Adipocyte (in vitro differentiated cells): ENCODE measurements at regions not wholly inside any gene's neighbourhood (a gene's known extent, or its start where the extent isn't known, plus 50 kb on each side); places are given as distances from the start of the nearest gene placed in this dataset.
"Not testable (repeated sequence)": the region's sequence is repeated elsewhere in the genome, so short reads cannot be mapped to it uniquely, and the experiment has no call there.

Experiments used
- DNase-seq: peaks from one replicate; pipeline ENCODE4 v3.0.0-alpha.2; 2015; ENCODE audit warnings: low read depth
- H3K27me3 ChIP-seq: replicated peaks from 2 replicates; pipeline ENCODE4 v1.7.0; 2013; ENCODE audit warnings: mild to moderate bottlenecking, low read length, moderate library complexity; ENCODE audit not compliant: control insufficient read depth, insufficient read depth
- H3K36me3 ChIP-seq: 2 replicates; pipeline ENCODE4 v1.7.0; 2013; ENCODE audit warnings: low read length, mild to moderate bottlenecking, moderate library complexity; ENCODE audit not compliant: control insufficient read depth, insufficient read depth, severe bottlenecking
- H3K4me1 ChIP-seq: 2 replicates; pipeline ENCODE4 v1.7.0; 2013; ENCODE audit warnings: mild to moderate bottlenecking, low read length, moderate library complexity; ENCODE audit not compliant: control insufficient read depth, insufficient read depth
- H3K4me3 ChIP-seq: 2 replicates; pipeline ENCODE4 v1.7.0; 2013; ENCODE audit warnings: mild to moderate bottlenecking, low read length, moderate library complexity
- H3K9ac ChIP-seq: 2 replicates; pipeline ENCODE4 v1.7.0; 2013; ENCODE audit warnings: mild to moderate bottlenecking, low read length, moderate library complexity
- H3K9me3 ChIP-seq: 2 replicates; pipeline ENCODE4 v1.7.0; 2013; ENCODE audit warnings: mild to moderate bottlenecking, low read length, moderate library complexity; ENCODE audit not compliant: control insufficient read depth

DNA sequence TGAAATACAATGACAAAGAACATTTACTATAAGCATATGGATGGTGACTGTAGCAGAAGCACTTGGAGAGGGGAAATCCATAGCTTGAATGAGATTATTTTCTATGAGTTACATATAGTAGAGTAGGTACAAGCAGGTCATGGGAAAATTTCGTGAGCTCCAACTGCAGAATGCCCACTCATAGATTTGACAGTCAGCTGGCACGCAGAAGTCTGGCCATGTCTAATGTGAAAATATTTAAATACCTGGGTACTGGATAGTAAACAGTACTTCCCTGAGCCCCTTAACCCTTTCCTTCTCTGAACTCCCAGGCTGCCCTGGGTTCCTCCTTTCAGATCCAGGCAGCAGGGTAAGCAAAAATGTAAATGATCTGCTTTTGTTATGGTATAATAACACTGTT is 209.7 kb downstream of the OTUD1 start:
- Histone ChIP-seq H3K36me3 (no peaks in the 10 kb centered on the region), H3K4me1 (peaks cover 5% of the 10 kb centered on the region), H3K9ac (no peak overlapping the region), H3K27me3 (no peaks in the 10 kb centered on the region), H3K4me3 (no peak overlapping the region), H3K9me3 (no peaks in the 10 kb centered on the region)
- DNase-seq, result no peak

DNA sequence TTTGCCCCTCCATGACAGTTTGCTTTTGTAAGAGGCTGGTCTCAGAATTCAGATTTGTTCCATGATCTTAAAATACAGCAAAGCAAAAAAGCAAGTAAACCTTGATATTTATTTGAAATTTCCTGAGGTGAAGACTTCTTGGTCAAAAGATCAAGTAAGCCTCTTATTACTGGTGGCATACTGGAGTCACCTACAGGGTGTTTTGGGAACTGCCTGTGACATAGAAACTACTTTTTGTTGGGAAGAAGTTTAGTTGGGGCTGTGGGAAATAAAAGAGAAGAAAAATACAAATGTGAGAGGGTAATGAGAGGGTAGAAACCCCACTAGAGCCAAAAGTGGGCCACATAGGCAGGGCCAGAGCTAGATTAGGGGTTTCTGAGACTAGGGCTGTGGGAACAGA is 217.9 kb downstream of the OTUD1 start:
- Histone ChIP-seq H3K9ac (no peak overlapping the region), H3K4me1 (no peaks in the 10 kb centered on the region), H3K9me3 (no peaks in the 10 kb centered on the region), H3K27me3 (no peaks in the 10 kb centered on the region), H3K36me3 (no peaks in the 10 kb centered on the region), H3K4me3 (no peak overlapping the region)
- no peak for DNase-seq

DNA sequence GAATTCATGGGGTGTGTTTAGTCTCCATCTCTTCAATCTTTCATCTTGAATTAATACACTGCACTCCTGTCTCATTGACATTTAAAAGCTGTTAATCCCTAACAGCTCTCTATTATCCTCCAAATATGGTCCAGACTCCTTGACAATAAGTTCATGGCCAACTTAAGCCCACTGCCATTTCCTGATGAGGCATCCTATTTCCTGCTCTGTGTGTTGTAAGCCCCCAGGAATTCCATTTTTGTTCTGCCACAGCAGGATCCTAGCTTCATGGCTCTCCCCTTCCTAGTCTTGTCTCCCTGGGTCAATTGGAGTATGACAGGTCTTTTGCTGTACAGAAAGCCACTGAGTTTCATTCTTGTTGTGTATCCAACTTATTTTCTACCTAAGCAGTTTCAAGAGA is 218.8 kb downstream of the OTUD1 start:
- no peak overlapping the region for H3K9ac ChIP-seq
- no peaks in the 10 kb centered on the region for H3K9me3 ChIP-seq
- no peaks in the 10 kb centered on the region for H3K36me3 ChIP-seq
- H3K4me1 ChIP-seq, result no peaks in the 10 kb centered on the region
- no peak for DNase-seq
- no peaks in the 10 kb centered on the region for H3K27me3 ChIP-seq
- H3K4me3 ChIP-seq, result no peak overlapping the region

DNA sequence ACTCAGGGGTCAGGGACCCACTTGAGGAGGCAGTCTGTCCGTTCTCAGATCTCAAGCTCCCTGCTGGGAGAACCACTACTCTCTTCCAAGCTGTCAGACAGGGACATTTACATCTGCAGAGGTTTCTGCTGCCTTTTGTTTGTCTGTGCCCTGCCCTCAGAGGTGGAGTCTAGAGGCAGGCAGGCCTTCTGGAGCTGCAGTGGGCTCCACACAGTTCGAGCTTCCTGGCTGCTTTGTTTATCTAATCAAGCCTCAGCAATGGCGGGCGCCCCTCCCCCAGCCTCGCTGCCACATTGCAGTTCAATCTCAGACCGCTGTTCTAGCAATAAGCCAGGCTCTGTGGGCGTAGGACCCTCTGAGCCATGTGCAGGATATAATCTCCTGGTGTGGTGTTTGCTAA is 233.0 kb downstream of the OTUD1 start:
- H3K4me3 ChIP-seq, H3K36me3 ChIP-seq, H3K9me3 ChIP-seq, H3K27me3 ChIP-seq, H3K9ac ChIP-seq, DNase-seq, H3K4me1 ChIP-seq: not testable (repeated sequence)

DNA sequence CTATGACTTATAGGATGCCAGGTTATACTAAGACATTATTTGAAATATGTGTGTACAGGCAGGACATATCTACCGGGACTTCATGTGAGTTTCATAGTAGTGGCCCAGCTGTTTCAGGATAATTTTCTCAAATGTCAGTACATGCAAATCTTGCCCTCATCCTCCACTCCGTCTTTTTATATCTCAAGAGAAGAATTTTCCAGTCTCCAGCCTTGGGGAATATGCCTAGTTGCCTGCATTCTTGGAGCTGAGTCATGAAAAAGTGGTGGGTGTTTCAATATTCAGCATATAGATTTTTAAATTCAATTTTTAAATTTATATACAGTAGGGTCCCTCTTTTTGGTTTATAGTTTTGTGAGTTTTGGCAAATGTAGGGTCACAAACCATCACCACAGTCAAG is 236.7 kb downstream of the OTUD1 start:
- no peak for DNase-seq
- H3K9me3 ChIP-seq, result no peaks in the 10 kb centered on the region
- no peaks in the 10 kb centered on the region for H3K27me3 ChIP-seq
- no peak overlapping the region for H3K9ac ChIP-seq
- no peaks in the 10 kb centered on the region for H3K36me3 ChIP-seq
- peaks cover 10% of the 10 kb centered on the region for H3K4me1 ChIP-seq
- H3K4me3 ChIP-seq, result no peak overlapping the region

DNA sequence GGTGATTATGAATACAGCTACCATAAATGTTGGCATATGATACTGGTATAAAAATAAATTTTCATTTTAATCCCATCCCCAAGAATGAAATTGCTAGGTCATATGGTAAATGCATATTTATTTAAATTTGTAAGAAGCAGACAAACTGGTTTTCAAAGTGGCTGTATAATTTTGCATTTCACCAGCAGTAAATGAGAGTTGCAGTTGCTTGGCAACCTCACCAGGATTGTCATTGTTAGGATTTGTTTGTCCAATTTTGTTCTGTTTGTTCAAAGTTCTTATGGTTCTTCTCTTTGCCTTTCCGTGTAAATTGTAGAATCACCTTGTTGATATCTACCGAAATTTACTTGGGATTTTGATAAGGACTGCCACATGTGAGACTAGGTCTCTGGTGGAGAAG is 237.4 kb downstream of the OTUD1 start:
- Histone ChIP-seq H3K27me3 (no peaks in the 10 kb centered on the region), H3K9ac (no peak overlapping the region), H3K9me3 (no peaks in the 10 kb centered on the region), H3K4me3 (no peak overlapping the region), H3K4me1 (peaks cover 10% of the 10 kb centered on the region), H3K36me3 (no peaks in the 10 kb centered on the region)
- no peak for DNase-seq

DNA sequence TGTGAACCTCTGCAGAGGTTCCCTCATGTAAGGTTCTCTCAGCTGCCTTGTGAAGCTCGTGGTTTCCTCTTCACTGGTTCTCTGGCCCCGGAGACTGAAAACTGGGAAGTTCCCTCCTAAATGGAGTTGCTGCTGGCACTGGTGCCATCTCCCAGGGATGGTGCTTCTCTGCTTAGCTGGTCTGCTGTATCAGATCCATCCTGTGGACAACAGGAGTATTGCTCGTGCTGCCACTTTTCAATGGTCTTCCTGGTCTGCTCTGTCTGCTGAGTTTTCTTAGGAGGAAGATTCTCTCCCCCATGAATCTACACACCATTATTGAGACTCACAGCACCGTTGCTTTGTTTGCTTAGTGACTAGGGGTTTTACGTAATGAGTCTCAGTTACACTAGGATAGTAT is 247.8 kb downstream of the OTUD1 start:
- no peak overlapping the region for H3K9ac ChIP-seq
- H3K4me1 ChIP-seq, result peaks cover 8% of the 10 kb centered on the region
- H3K36me3 ChIP-seq, result no peaks in the 10 kb centered on the region
- H3K9me3 ChIP-seq, result peaks cover 4% of the 10 kb centered on the region
- DNase-seq, result no peak
- peaks cover 17% of the 10 kb centered on the region for H3K27me3 ChIP-seq
- no peak overlapping the region for H3K4me3 ChIP-seq

DNA sequence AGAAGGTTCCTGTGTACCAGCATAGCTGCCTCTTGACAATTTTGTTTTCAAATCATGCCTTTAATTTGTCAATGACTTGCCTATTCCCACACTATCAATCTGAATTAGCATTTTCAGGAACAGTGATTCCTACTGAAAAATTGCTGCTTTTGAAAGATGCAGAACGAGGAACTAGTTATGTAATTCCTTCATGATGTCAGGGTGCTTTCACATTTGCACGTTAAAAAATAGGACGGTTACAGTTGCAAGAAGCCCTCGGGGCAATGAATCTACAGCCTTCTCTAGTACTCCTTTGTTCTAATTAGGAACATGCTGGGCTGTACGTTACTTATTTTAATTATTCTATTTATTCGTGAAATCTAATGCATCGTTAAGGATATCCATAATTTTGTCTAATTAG is 253.9 kb downstream of the OTUD1 start:
- H3K9me3 ChIP-seq, result no peaks in the 10 kb centered on the region
- peaks cover 66% of the 10 kb centered on the region for H3K27me3 ChIP-seq
- H3K4me1 ChIP-seq, result peaks cover 4% of the 10 kb centered on the region
- no peak for DNase-seq
- no peak overlapping the region for H3K9ac ChIP-seq
- no peak overlapping the region for H3K4me3 ChIP-seq
- no peaks in the 10 kb centered on the region for H3K36me3 ChIP-seq

DNA sequence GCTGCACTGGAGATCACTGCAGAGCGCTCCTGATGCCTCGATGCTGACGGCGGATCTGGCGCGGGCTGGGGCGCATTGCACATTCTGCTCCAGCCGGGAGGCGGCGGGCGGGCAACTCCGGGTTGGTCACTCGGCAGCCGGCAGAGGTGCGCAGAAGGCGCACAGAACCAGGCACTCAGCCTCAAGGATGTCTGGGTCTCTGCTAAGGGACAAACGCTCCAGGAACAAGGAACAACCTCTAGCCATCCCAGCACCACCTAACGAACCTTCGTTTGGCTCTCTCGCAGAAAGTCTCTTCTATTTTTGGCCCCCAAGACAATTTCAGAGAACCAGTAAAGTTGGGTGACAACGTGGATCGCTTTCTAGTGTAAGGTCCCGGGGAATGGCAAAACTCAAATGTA is 254.6 kb downstream of the OTUD1 start:
- Histone ChIP-seq H3K9ac (no peak overlapping the region), H3K36me3 (no peaks in the 10 kb centered on the region), H3K27me3 (peaks cover 65% of the 10 kb centered on the region), H3K9me3 (no peaks in the 10 kb centered on the region), H3K4me3 (no peak overlapping the region), H3K4me1 (peaks cover 4% of the 10 kb centered on the region)
- DNase-seq, result no peak

DNA sequence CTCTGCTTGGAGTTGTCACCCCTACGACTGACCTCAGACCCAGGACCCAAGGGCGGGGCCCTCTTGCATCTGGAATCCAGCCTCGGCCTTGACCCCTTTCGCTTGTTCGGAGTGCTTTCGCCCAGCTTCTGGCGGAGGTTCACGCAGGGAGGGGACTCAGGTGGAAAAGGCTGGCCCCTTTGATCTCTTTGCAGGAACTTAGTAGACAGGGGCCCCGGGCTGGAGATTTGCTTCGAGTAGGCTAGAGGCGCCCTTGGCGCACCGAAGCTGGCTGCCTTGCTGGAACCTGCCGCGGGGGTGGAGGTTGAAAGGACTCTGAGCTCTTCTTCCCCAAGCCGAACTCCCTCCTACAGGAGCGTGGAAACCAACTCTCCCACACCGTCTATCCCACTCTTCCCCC is 255.1 kb downstream of the OTUD1 start:
- no peak for DNase-seq
- H3K4me3 ChIP-seq, result no peak overlapping the region
- no peak overlapping the region for H3K9ac ChIP-seq
- no peaks in the 10 kb centered on the region for H3K9me3 ChIP-seq
- H3K36me3 ChIP-seq, result no peaks in the 10 kb centered on the region
- H3K4me1 ChIP-seq, result peaks cover 4% of the 10 kb centered on the region
- peaks cover 61% of the 10 kb centered on the region for H3K27me3 ChIP-seq

DNA sequence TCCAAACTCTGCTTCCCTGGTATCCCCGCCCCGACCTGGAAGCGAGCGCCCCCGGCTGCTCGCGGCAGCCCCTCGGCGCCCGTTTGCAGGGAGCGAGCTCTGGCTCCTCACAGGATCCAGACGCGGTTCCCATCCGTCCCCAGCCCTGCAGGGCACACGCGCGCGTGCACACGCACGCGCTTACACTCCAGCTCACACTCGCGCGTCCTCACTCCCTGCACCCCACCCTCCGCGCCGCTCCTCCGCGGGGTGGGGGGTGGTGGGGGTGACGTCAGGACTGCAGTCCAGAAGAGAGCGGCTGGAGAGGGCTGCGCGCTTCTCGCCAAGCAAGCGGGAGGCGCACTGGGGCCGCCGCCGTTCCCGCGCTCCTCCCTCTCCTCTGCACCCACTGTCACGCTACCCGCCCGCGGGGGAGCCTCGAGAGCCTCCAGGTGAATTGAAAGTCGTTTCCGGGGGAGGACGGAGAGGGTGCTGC is 255.6 kb downstream of the OTUD1 start:
- Histone ChIP-seq H3K27me3 (peaks cover 58% of the 10 kb centered on the region), H3K4me3 (peak overlapping the region; percentile 41), H3K4me1 (peaks cover 4% of the 10 kb centered on the region), H3K9ac (no peak overlapping the region), H3K36me3 (no peaks in the 10 kb centered on the region), H3K9me3 (no peaks in the 10 kb centered on the region)
- no peak for DNase-seq

DNA sequence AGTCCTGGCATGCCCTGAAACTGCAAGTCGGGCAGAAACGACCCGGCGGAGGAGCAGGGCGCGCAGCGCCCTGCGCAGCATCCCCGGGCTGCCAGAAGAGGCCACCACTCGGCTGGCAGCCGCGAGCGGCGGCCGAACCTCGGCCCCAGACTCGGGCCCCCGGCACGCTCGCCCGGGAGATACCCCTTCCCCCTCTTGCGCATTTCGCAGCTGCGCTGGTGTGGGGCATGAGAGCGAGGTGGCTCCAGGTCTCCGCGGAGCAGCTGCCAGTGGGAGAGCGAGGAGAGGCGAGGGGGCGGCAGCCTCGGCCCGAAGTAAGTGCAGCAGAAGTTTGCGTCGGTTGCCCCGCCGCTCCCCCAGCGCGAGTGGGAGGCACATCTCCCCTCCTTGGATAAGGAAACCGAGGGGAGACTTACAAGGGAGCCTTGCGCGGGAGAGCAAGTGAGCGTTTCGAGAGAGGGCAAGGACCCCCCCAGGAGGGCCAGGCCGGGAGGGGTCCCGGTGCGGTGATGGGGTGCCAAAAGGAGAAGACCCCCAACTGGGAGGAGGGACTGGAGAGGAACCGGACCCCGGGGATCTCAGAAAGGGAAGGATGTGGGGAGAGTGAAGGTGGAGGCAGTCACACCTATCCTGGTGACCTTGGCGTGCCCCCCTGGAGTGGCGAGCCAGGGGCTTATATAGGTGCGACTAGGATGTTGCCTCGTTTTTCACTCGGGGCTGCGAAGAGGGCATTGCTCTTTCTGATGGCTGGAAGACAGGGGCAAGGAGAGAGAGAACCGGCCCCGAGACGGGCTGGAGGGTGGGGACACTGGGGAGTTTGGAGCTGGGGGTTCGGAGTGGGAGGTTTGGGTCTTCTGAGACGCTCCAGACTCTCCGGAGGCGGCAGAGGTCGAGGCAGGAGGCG is 256.3 kb downstream of the OTUD1 start:
- DNase-seq, result no peak
- Histone ChIP-seq H3K9ac (no peak overlapping the region), H3K27me3 (peaks cover 56% of the 10 kb centered on the region), H3K9me3 (no peaks in the 10 kb centered on the region), H3K4me3 (peak overlapping the region; percentile 41), H3K4me1 (peaks cover 4% of the 10 kb centered on the region), H3K36me3 (no peaks in the 10 kb centered on the region)
